H9 (cell line): ENCODE measurements at regions not wholly inside any gene's neighbourhood (a gene's known extent, or its start where the extent isn't known, plus 50 kb on each side); places are given as distances from the start of the nearest gene placed in this dataset.

Experiments used
- DNase-seq: peaks from one replicate; pipeline ENCODE4 v3.0.0-alpha.2; 2017
- H2AFZ ChIP-seq: one replicate; pipeline ENCODE4 v1.6.1; 2013; ENCODE audit warnings: mild to moderate bottlenecking, low read length, control low read depth, moderate library complexity
- H2AK5ac ChIP-seq: 2 replicates; pipeline ENCODE4 v1.6.1; 2013; ENCODE audit warnings: low read length, control low read depth, mixed read lengths; ENCODE audit not compliant: insufficient read length
- H2BK120ac ChIP-seq: one replicate; pipeline ENCODE4 v1.6.1; 2013; ENCODE audit warnings: low read depth, mild to moderate bottlenecking, low read length, control low read depth, inconsistent platforms; ENCODE audit not compliant: poor library complexity, severe bottlenecking
- H2BK12ac ChIP-seq: 2 replicates; pipeline ENCODE4 v1.6.1; 2013; ENCODE audit warnings: low read length, control low read depth, mixed read lengths, low read depth; ENCODE audit not compliant: insufficient read length
- H2BK15ac ChIP-seq: 2 replicates; pipeline ENCODE4 v1.6.1; 2013; ENCODE audit warnings: low read depth, low read length, control low read depth
- H2BK20ac ChIP-seq: one replicate; pipeline ENCODE4 v1.6.1; 2013; ENCODE audit warnings: low read depth, mild to moderate bottlenecking, low read length, control low read depth, inconsistent platforms; ENCODE audit not compliant: poor library complexity, severe bottlenecking
- H2BK5ac ChIP-seq: 2 replicates; pipeline ENCODE4 v1.6.1; 2013; ENCODE audit warnings: low read length, control low read depth, mixed read lengths; ENCODE audit not compliant: insufficient read length
- H3K14ac ChIP-seq: 2 replicates; pipeline ENCODE4 v1.6.1; 2013; ENCODE audit warnings: low read length, control low read depth; ENCODE audit not compliant: insufficient read depth
- H3K18ac ChIP-seq: 2 replicates; pipeline ENCODE4 v1.6.1; 2013; ENCODE audit warnings: low read depth, mild to moderate bottlenecking, mixed read lengths, low read length, control low read depth; ENCODE audit not compliant: insufficient read length
- H3K23ac ChIP-seq: 2 replicates; pipeline ENCODE4 v1.6.1; 2013; ENCODE audit warnings: low read length, control low read depth, mixed read lengths, low read depth; ENCODE audit not compliant: insufficient read length
- H3K23me2 ChIP-seq: 2 replicates; pipeline ENCODE4 v1.6.1; 2013; ENCODE audit warnings: low read depth, mild to moderate bottlenecking, mixed read lengths, low read length, control low read depth; ENCODE audit not compliant: insufficient read length, poor library complexity, severe bottlenecking
- H3K27ac ChIP-seq: 2 replicates; pipeline ENCODE4 v1.5.1; 2013; ENCODE audit warnings: low read length, control low read depth, mixed read lengths, low read depth; ENCODE audit not compliant: insufficient read length
- H3K27me3 ChIP-seq: 2 replicates; pipeline ENCODE4 v1.6.1; 2013; ENCODE audit warnings: low read length, control low read depth, inconsistent platforms; ENCODE audit not compliant: insufficient read depth
- H3K4ac ChIP-seq: 2 replicates; pipeline ENCODE4 v1.6.1; 2013; ENCODE audit warnings: low read depth, mild to moderate bottlenecking, control low read depth, inconsistent platforms, low read length, moderate library complexity
- H3K4me1 ChIP-seq: 2 replicates; pipeline ENCODE4 v1.6.1; 2013; ENCODE audit warnings: low read length, control low read depth, inconsistent platforms; ENCODE audit not compliant: insufficient read depth
- H3K4me2 ChIP-seq: 2 replicates; pipeline ENCODE4 v1.6.1; 2013; ENCODE audit warnings: low read length, control low read depth, mixed read lengths; ENCODE audit not compliant: insufficient read length, insufficient read depth
- H3K56ac ChIP-seq: 2 replicates; pipeline ENCODE4 v1.6.1; 2013; ENCODE audit warnings: low read depth, mild to moderate bottlenecking, mixed read lengths, low read length, control low read depth; ENCODE audit not compliant: insufficient read length
- H3K79me1 ChIP-seq: 2 replicates; pipeline ENCODE4 v1.6.1; 2013; ENCODE audit warnings: low read depth, mild to moderate bottlenecking, moderate library complexity, low read length, control low read depth, inconsistent platforms; ENCODE audit not compliant: insufficient read depth, poor library complexity, severe bottlenecking
- H3K79me2 ChIP-seq: 2 replicates; pipeline ENCODE4 v1.6.1; 2013; ENCODE audit warnings: low read length, control low read depth, inconsistent platforms; ENCODE audit not compliant: insufficient read depth
- H3K9ac ChIP-seq: 2 replicates; pipeline ENCODE4 v1.6.1; 2013; ENCODE audit warnings: low read length, control low read depth, mixed read lengths; ENCODE audit not compliant: insufficient read length; ENCODE audit errors: extremely low read depth
- H3K9me3 ChIP-seq: one replicate; pipeline ENCODE4 v1.6.1; 2013; ENCODE audit warnings: low read depth, low read length, inconsistent platforms; ENCODE audit not compliant: control insufficient read depth
- H3T11ph ChIP-seq: one replicate; pipeline ENCODE4 v1.6.1; 2013; ENCODE audit warnings: mild to moderate bottlenecking, low read length, control low read depth, inconsistent platforms
- H4K20me1 ChIP-seq: one replicate; pipeline ENCODE4 v1.6.1; 2013; ENCODE audit not compliant: control insufficient read depth, insufficient read length, insufficient read depth
- H4K5ac ChIP-seq: 2 replicates; pipeline ENCODE4 v1.6.1; 2013; ENCODE audit warnings: low read depth, mild to moderate bottlenecking, mixed read lengths, low read length, control low read depth; ENCODE audit not compliant: insufficient read length
- H4K8ac ChIP-seq: replicated peaks from 2 replicates; pipeline ENCODE4 v1.6.1; 2013; ENCODE audit warnings: low read length, control low read depth, mixed read lengths, low read depth; ENCODE audit not compliant: insufficient read length
- H4K91ac ChIP-seq: 2 replicates; pipeline ENCODE4 v1.6.1; 2013; ENCODE audit warnings: low read depth, mild to moderate bottlenecking, moderate library complexity, mixed read lengths, low read length, control low read depth; ENCODE audit not compliant: insufficient read length
- H3K27ac Mint-ChIP-seq, 3 experiments: 2 replicates in 2 of 3; 3 replicates in 1 of 3; pipeline ENCODE4 v1.8.0; 2020 to 2021; ENCODE audit warnings: mixed read lengths in 3 of 3, mild to moderate bottlenecking in 1 of 3, moderate library complexity in 1 of 3
- H3K27me3 Mint-ChIP-seq: 2 replicates; pipeline ENCODE4 v1.8.0; 2021; ENCODE audit warnings: low read depth, mild to moderate bottlenecking, moderate library complexity, mixed read lengths
- H3K36me3 Mint-ChIP-seq, 3 experiments: 2 replicates in 2 of 3; 3 replicates in 1 of 3; pipeline ENCODE4 v1.8.0; 2020 to 2021; ENCODE audit warnings: low read depth in 3 of 3, mixed read lengths in 3 of 3; ENCODE audit not compliant: insufficient read depth in 1 of 3
- H3K4me1 Mint-ChIP-seq, 2 experiments: 2 replicates each; pipeline ENCODE4 v1.8.0; 2020; ENCODE audit warnings: mixed read lengths in 2 of 2
- H3K4me3 Mint-ChIP-seq, 2 experiments: 2 replicates in 1 of 2; 3 replicates in 1 of 2; pipeline ENCODE4 v1.8.0; 2020 to 2021; ENCODE audit warnings: mild to moderate bottlenecking in 2 of 2, mixed read lengths in 2 of 2, moderate library complexity in 1 of 2
- H3K9me3 Mint-ChIP-seq, 2 experiments: 2 replicates in 1 of 2; 3 replicates in 1 of 2; pipeline ENCODE4 v1.8.0; 2020; ENCODE audit warnings: mild to moderate bottlenecking in 2 of 2, mixed read lengths in 2 of 2, moderate library complexity in 1 of 2
- WGBS: extraction: QIAGEN DNeasy Blood & Tissue Kit; methylation state at CpG from one replicate; pipeline ENCODE4 v1.1.7; 2013; ENCODE audit warnings: missing lambda C conversion rate, low lambda C conversion rate, mixed read lengths; ENCODE audit not compliant: insufficient read length; ENCODE audit errors: extremely low coverage; 5-methylcytosine and 5-hydroxymethylcytosine counted together
- TF ChIP-seq, protein P1 (sequence below): fragments of 200-600 bp; sonication (generic); conservative IDR thresholded peaks from 3 replicates; pipeline ENCODE4 v1.8.0; 2021; ENCODE audit warnings: antibody characterized with exemption, mild to moderate bottlenecking

DNA sequence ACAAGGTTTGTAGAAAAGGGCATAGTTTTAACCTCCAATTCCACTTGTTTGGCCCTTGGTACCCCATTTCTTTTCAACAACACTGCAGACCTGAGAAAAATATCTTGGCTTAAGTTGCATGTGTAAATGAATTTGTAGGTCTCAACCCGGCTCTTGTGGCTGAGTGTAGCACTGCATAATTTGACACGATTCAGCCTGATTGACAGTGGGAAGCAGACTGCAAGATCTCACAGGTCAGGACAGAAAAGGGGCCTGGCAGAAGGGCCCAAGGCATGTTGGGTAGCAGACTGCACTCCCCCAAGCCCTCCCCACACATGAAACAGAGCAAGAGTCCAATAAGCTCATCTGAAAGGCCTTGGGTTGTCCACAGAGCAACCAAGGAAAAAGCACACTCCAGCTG is 169.7 kb upstream of the SMARCA2 start:
- no peak overlapping the region for H4K8ac ChIP-seq
- H3K27me3 Mint-ChIP-seq: peaks cover 8% of the 10 kb centered on the region

More for the DNA sequence above, 169.7 kb upstream of the SMARCA2 start:
- H3K14ac ChIP-seq: no peak overlapping the region
- H3K9me3 Mint-ChIP-seq: 0 out of 5 replicates have a peak, but pooled peaks cover 0 to 3% of the 10 kb centered on the region in 2 experiments
- no peaks in the 10 kb centered on the region for H3K4me1 ChIP-seq
- no peak overlapping the region for H2AFZ ChIP-seq
- no peaks in the 10 kb centered on the region for H3K79me2 ChIP-seq
- no peaks in the 10 kb centered on the region for H3K27me3 ChIP-seq
- no peaks in the 10 kb centered on the region for H3K9me3 ChIP-seq
- H4K5ac ChIP-seq: no peak overlapping the region
- no peak overlapping the region for H2BK15ac ChIP-seq
- H3K27ac Mint-ChIP-seq: no peak overlapping the region
- H3K27ac ChIP-seq: no peak overlapping the region
- H2AK5ac ChIP-seq: no peak overlapping the region
- H3K23ac ChIP-seq: no peak overlapping the region
- DNase-seq: no peak
- WGBS: no CpG with 5 or more reads among the region's 2 CpGs
- no peaks in the 10 kb centered on the region for H3K23me2 ChIP-seq
- H3K56ac ChIP-seq: no peak overlapping the region
- no peaks in the 10 kb centered on the region for H3K36me3 Mint-ChIP-seq
- no peak overlapping the region for H3K4me2 ChIP-seq
- H3K4ac ChIP-seq: no peak overlapping the region
- no peak overlapping the region for H3K18ac ChIP-seq
- no peak overlapping the region for H3K4me3 Mint-ChIP-seq
- no peak overlapping the region for H2BK20ac ChIP-seq
- no peaks in the 10 kb centered on the region for H3K79me1 ChIP-seq
- H4K20me1 ChIP-seq: no peaks in the 10 kb centered on the region
- TF ChIP-seq, protein P1, sequence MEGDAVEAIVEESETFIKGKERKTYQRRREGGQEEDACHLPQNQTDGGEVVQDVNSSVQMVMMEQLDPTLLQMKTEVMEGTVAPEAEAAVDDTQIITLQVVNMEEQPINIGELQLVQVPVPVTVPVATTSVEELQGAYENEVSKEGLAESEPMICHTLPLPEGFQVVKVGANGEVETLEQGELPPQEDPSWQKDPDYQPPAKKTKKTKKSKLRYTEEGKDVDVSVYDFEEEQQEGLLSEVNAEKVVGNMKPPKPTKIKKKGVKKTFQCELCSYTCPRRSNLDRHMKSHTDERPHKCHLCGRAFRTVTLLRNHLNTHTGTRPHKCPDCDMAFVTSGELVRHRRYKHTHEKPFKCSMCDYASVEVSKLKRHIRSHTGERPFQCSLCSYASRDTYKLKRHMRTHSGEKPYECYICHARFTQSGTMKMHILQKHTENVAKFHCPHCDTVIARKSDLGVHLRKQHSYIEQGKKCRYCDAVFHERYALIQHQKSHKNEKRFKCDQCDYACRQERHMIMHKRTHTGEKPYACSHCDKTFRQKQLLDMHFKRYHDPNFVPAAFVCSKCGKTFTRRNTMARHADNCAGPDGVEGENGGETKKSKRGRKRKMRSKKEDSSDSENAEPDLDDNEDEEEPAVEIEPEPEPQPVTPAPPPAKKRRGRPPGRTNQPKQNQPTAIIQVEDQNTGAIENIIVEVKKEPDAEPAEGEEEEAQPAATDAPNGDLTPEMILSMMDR: no peak
- H2BK120ac ChIP-seq: no peak overlapping the region
- H3T11ph ChIP-seq: no peak overlapping the region
- no peak overlapping the region for H2BK12ac ChIP-seq
- no peak overlapping the region for H2BK5ac ChIP-seq
- H3K9ac ChIP-seq: no peak overlapping the region
- no peak overlapping the region for H4K91ac ChIP-seq
- peaks cover 0 to 1% of the 10 kb centered on the region in 2 experiments; a peak in 2 of 4 replicates for H3K4me1 Mint-ChIP-seq
